Kidney (tissue), 13 donors: ENCODE measurements at regions not wholly inside any gene's neighbourhood (a gene's known extent, or its start where the extent isn't known, plus 50 kb on each side); places are given as distances from the start of the nearest gene placed in this dataset.

Source experiments
- DNase-seq, 5 donors: peaks; one replicate each; pipeline ENCODE4 v3.0.0-alpha.2; 2013 to 2020
- FAIRE-seq: peaks from 2 replicates; lab custom pipeline; 2012; peaks lifted over from hg19 to GRCh38; lab: Jason Lieb, UNC
- H3K27ac ChIP-seq, 2 donors: one replicate each; pipeline ENCODE4 v1.7.0; 2013; ENCODE audit warnings: low read depth in 2 of 2, low read length in 2 of 2, inconsistent platforms in 1 of 2
- H3K27me3 ChIP-seq: one replicate; pipeline ENCODE4 v1.7.1; 2013; ENCODE audit warnings: low read length, inconsistent platforms; ENCODE audit not compliant: control insufficient read depth, insufficient read depth
- H3K36me3 ChIP-seq, 3 donors: one replicate each; pipeline versions ENCODE4 v1.7.0 to v1.7.1; 2013; ENCODE audit warnings: low read length in 3 of 3, control low read depth in 1 of 3, inconsistent platforms in 1 of 3; ENCODE audit not compliant: insufficient read depth in 3 of 3, control insufficient read depth in 2 of 3
- H3K4me1 ChIP-seq, 3 donors: one replicate each; pipeline versions ENCODE4 v1.7.0 to v1.7.1; 2013; ENCODE audit warnings: low read length in 3 of 3, inconsistent platforms in 1 of 3, low read depth in 1 of 3; ENCODE audit not compliant: control insufficient read depth in 2 of 3, insufficient read depth in 2 of 3
- H3K4me3 ChIP-seq, 3 donors: one replicate each; pipeline versions ENCODE4 v1.7.0 to v1.8.1; 2013; ENCODE audit warnings: low read length in 3 of 3, control low read depth in 1 of 3, inconsistent platforms in 1 of 3
- H3K9ac ChIP-seq, 3 donors: one replicate each; pipeline versions ENCODE4 v1.7.0 to v1.7.1; 2013; ENCODE audit warnings: low read length in 3 of 3, control low read depth in 1 of 3, inconsistent platforms in 1 of 3
- H3K9me3 ChIP-seq, 3 donors: one replicate each; pipeline versions ENCODE4 v1.7.0 to v1.7.1; 2013; ENCODE audit warnings: low read length in 3 of 3, control low read depth in 1 of 3, inconsistent platforms in 1 of 3; ENCODE audit not compliant: control insufficient read depth in 2 of 3, insufficient read depth in 1 of 3
- intact Hi-C: fragments of 100-400 bp; cut with DNase I; formaldehyde crosslinking; loops from one replicate; pipeline ENCODE4 v1.11.1; 2022
- TF ChIP-seq, protein P1 (sequence below): IDR thresholded peaks from 3 replicates; pipeline ENCODE4 v1.5.1; 2012; ENCODE audit warnings: mild to moderate bottlenecking, moderate library complexity, borderline replicate concordance; ENCODE audit not compliant: insufficient read depth; ENCODE audit errors: extremely low read depth
- donor health status: control.
- donor health status: control.
- donor health status: control.
- donor health status: control.
- donor health status: control.
- donor health status: DM: yes; HTN: yes; CAD: no.
- donor health status: Normal renal cell carcinoma (clear cell type).

DNA sequence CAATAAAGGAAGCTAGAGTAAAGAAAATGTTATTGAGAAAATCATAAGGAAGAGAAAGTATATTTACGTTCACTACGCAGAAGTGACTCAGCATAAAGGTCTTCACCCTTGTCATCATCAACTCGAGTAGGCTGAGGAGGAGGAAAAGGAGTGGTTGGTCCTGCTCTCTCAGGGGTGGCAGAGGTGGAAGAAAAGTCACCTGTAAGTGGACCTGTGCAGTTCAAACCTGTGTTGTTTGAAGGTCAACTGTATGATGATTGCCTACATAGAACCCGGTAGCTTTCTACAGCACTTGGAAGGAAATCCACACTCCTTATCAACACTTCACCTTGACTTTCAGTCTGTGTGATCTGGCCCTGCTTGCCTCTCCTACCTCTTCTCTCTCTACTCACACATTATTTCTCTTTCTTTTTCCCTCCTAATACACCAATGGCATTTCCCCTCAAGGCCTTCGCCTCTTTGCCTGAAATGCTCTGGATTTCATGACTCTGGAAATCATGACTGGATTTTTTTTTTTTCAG lies 109.3 kb upstream of the CPEB4 start:
- TF ChIP-seq, protein P1, sequence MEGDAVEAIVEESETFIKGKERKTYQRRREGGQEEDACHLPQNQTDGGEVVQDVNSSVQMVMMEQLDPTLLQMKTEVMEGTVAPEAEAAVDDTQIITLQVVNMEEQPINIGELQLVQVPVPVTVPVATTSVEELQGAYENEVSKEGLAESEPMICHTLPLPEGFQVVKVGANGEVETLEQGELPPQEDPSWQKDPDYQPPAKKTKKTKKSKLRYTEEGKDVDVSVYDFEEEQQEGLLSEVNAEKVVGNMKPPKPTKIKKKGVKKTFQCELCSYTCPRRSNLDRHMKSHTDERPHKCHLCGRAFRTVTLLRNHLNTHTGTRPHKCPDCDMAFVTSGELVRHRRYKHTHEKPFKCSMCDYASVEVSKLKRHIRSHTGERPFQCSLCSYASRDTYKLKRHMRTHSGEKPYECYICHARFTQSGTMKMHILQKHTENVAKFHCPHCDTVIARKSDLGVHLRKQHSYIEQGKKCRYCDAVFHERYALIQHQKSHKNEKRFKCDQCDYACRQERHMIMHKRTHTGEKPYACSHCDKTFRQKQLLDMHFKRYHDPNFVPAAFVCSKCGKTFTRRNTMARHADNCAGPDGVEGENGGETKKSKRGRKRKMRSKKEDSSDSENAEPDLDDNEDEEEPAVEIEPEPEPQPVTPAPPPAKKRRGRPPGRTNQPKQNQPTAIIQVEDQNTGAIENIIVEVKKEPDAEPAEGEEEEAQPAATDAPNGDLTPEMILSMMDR: no peak
- DNase-seq (no peak), FAIRE-seq (no peak)
- Histone ChIP-seq H3K9me3 (no peaks in the 10 kb centered on the region), H3K36me3 (no peaks in the 10 kb centered on the region), H3K9ac (no peak overlapping the region), H3K4me3 (no peak overlapping the region), H3K27ac (peak overlapping the region; percentile 26 to 80), H3K27me3 (no peaks in the 10 kb centered on the region), H3K4me1 (peaks cover 0 to 12% (median 5%) of the 10 kb centered on the region in 3 donors)
- intact Hi-C loops: no loop called here

DNA sequence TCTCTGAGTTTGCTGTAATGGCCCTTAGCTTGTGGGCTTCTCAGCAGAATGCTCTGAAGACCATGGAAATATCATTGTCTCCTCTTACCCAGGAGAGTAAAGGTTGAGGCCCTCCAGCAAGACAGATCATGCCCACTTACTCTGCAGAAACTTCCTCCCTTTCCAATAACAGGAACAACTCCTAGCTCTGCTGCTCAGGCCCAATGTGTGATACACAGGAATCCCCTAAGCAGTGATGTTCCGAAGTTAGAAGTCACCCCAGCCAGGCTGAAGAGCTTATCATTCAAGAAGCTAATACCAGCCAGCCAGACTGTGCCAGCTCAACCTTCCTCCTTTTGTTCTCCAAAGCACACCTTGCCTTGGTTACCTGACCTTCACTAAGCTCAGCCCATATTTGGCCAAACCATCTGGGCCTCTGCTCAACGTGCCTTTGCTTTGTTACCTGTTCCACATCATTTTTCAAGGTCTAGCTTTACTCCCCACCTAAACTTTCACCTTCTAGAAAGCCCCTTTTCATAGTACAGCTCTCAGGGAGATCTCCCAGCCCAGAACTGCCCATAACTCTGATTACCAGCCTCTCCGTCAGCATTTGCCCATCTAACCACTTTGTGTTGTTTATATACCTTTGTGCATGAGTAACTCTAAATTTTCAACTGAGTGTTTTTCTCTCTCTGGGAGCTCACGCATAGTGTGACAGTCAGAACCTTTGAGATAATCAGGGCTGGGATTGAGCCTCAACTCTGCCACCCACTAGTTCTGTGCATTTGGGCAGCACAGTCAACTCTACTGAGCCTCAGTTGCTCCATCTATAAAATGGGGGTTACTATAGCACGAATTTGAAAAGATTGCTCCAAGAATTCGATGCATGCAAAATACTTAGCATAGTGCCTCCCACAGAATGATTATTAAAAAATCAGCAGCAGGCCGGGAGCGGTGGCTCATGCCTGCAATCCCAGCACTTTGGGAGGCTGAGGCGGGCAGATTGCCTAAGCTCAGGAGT lies 107.6 kb upstream of the CPEB4 start:
- peak overlapping the region in 1 of 3 donors; percentile 2 for H3K9ac ChIP-seq
- DNase-seq (peak in 1 of 5 donors; percentile 18), FAIRE-seq (no peak)
- peaks cover 0 to 12% (median 5%) of the 10 kb centered on the region in 3 donors for H3K4me1 ChIP-seq
- H3K36me3 ChIP-seq: no peaks in the 10 kb centered on the region
- H3K27ac ChIP-seq: peak overlapping the region; percentile 2 to 66
- H3K9me3 ChIP-seq: no peaks in the 10 kb centered on the region
- no peaks in the 10 kb centered on the region for H3K27me3 ChIP-seq
- H3K4me3 ChIP-seq: no peak overlapping the region
- TF ChIP-seq, protein P1: no peak
- intact Hi-C loops: no loop called here

DNA sequence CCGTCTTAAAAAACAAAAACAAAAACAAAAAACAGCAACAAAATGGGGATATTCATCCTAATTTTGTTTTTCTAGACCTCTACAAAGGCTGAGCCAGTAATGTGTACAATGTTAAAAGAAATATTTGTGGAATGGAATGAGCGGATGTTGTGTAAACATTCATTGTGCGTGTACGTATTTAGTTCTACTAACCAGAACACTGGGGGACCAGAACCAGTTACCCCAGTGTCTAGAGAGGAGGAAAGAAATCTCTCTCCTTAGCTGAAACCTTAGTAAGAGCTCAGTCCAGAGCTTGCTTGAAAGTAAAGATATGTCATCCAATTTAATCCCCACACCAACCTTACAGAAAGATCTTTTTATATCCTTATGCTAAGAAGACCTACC lies 106.7 kb upstream of the CPEB4 start:
- Histone ChIP-seq H3K4me1 (peaks cover 0 to 12% (median 5%) of the 10 kb centered on the region in 3 donors), H3K27ac (peak overlapping the region; percentile 36 to 66), H3K27me3 (no peaks in the 10 kb centered on the region), H3K9me3 (no peaks in the 10 kb centered on the region), H3K36me3 (no peaks in the 10 kb centered on the region), H3K4me3 (no peak overlapping the region), H3K9ac (peak overlapping the region in 1 of 3 donors; percentile 2)
- TF ChIP-seq, protein P1: no peak
- no peak for DNase-seq
- intact Hi-C loops: no loop called here
- no peak for FAIRE-seq
